ENCODE measurements at regions not wholly inside any gene's neighbourhood (a gene's known extent, or its start where the extent isn't known, plus 50 kb on each side); places are given as distances from the start of the nearest gene placed in this dataset.

- no peak for TF ChIP-seq CTCF (IDR thresholded peaks at IDR 0.05)
- no peak for TF ChIP-seq POLR2A (IDR thresholded peaks at IDR 0.05)
Observed at GRCh38 chr12:87922736-87923135, 106.5 kb downstream of the C12orf50 start.

All from upper lobe of left lung (tissue), 4 donors.